CD8-positive, alpha-beta memory T cell (primary cell): ENCODE measurements at regions not wholly inside any gene's neighbourhood (a gene's known extent, or its start where the extent isn't known, plus 50 kb on each side); places are given as distances from the start of the nearest gene placed in this dataset.

Experiments
- CTCF ChIA-PET: fragments of 350-600 bp; sonication (Branson Sonifier 250); formaldehyde crosslinking; loops from one replicate; lab custom pipeline; 2021; ENCODE audit warnings: antibody characterized with exemption; lab: Charles Lee
- POLR2A ChIA-PET: fragments of 350-600 bp; sonication (Branson Sonifier 250); formaldehyde crosslinking; loops from one replicate; lab custom pipeline; 2021; ENCODE audit warnings: antibody characterized with exemption; lab: Charles Lee
- DNase-seq, 5 donors: peaks; one replicate each; pipeline versions ENCODE4 v3.0.0 to v3.0.0-alpha.2; 2020 to 2022; ENCODE audit warnings: mixed read lengths in 1 of 5
- H3K27ac ChIP-seq: one replicate; pipeline ENCODE4 v1.7.0; 2013; ENCODE audit warnings: low read depth, mild to moderate bottlenecking, low read length, moderate library complexity
- H3K27me3 ChIP-seq: 2 replicates; pipeline ENCODE4 v1.7.0; 2013; ENCODE audit warnings: low read length, mild to moderate bottlenecking; ENCODE audit not compliant: insufficient read depth, poor library complexity, severe bottlenecking
- H3K36me3 ChIP-seq: 2 replicates; pipeline ENCODE4 v1.7.0; 2013; ENCODE audit warnings: mild to moderate bottlenecking, low read length, moderate library complexity; ENCODE audit not compliant: insufficient read depth
- H3K4me1 ChIP-seq: 2 replicates; pipeline ENCODE4 v1.7.0; 2013; ENCODE audit warnings: mild to moderate bottlenecking, low read length, moderate library complexity; ENCODE audit not compliant: insufficient read depth
- H3K4me3 ChIP-seq: 2 replicates; pipeline ENCODE4 v1.7.0; 2013; ENCODE audit warnings: mild to moderate bottlenecking, low read length
- H3K9me3 ChIP-seq: 2 replicates; pipeline ENCODE4 v1.7.0; 2013; ENCODE audit warnings: mild to moderate bottlenecking, low read length
- H3K27ac Mint-ChIP-seq, 8 donors: one replicate each; pipeline ENCODE4 v1.8.0; 2020 to 2021; ENCODE audit warnings: mixed read lengths in 8 of 8, mild to moderate bottlenecking in 6 of 8, inconsistent platforms in 3 of 8, moderate library complexity in 3 of 8
- H3K27me3 Mint-ChIP-seq, 2 donors: one replicate each; pipeline ENCODE4 v1.8.0; 2020 to 2021; ENCODE audit warnings: mixed read lengths in 2 of 2, mild to moderate bottlenecking in 1 of 2, moderate library complexity in 1 of 2
- H3K36me3 Mint-ChIP-seq, 3 donors: one replicate each; pipeline ENCODE4 v1.8.0; 2020 to 2021; ENCODE audit warnings: mixed read lengths in 3 of 3, inconsistent platforms in 1 of 3, mild to moderate bottlenecking in 1 of 3
- H3K4me1 Mint-ChIP-seq, 3 donors: one replicate each; pipeline ENCODE4 v1.8.0; 2020 to 2021; ENCODE audit warnings: mixed read lengths in 3 of 3, inconsistent platforms in 1 of 3, mild to moderate bottlenecking in 1 of 3
- H3K4me3 Mint-ChIP-seq, 7 donors: one replicate each; pipeline ENCODE4 v1.8.0; 2020 to 2021; ENCODE audit warnings: mixed read lengths in 7 of 7, mild to moderate bottlenecking in 6 of 7, moderate library complexity in 4 of 7, inconsistent platforms in 2 of 7
- H3K9me3 Mint-ChIP-seq, 5 donors: one replicate each; pipeline ENCODE4 v1.8.0; 2020 to 2022; ENCODE audit warnings: mixed read lengths in 5 of 5, mild to moderate bottlenecking in 3 of 5, moderate library complexity in 2 of 5, inconsistent platforms in 1 of 5

GRCh38 chr2:236943841-236944513, 141.7 kb upstream of the COPS8 start:
- Mint-ChIP-seq H3K4me3 (no peak overlapping the region), H3K4me1 (no peaks in the 10 kb centered on the region), H3K27ac (no peak overlapping the region), H3K9me3 (no peaks in the 10 kb centered on the region), H3K36me3 (no peaks in the 10 kb centered on the region), H3K27me3 (peaks cover 4 to 6% of the 10 kb centered on the region in 2 donors)
- no peaks in the 10 kb centered on the region for H3K27me3 ChIP-seq
- POLR2A ChIA-PET = no interaction called here
- H3K9me3 ChIP-seq = no peaks in the 10 kb centered on the region
- no peak overlapping the region for H3K4me3 ChIP-seq
- no peak overlapping the region for H3K27ac ChIP-seq
- no peak for DNase-seq
- H3K36me3 ChIP-seq = no peaks in the 10 kb centered on the region
- CTCF ChIA-PET = no interaction called here
- no peaks in the 10 kb centered on the region for H3K4me1 ChIP-seq

DNA sequence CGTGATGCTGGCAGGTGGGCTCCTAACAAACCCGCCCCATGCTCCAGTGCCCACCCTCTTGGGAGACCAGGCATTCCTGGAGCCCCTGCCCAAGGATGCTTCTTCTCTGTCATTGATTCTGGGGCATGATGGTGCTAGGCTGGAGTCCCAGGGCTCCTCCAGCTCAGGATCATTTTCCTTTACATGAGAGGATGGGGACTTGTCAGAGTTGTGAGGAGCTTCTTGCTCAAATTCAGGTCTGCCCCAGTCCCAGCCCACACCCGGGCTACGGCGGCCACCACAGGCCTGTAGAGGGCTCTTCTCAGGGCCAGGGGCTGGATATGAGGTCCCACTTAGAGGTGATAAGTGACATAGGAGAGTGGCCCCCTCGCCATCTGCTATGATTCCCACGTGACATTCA, 141.1 kb upstream of the COPS8 start:
- Histone ChIP-seq H3K27ac (no peak overlapping the region), H3K4me1 (no peaks in the 10 kb centered on the region), H3K4me3 (no peak overlapping the region), H3K27me3 (no peaks in the 10 kb centered on the region), H3K36me3 (no peaks in the 10 kb centered on the region), H3K9me3 (no peaks in the 10 kb centered on the region)
- Mint-ChIP-seq H3K9me3 (no peaks in the 10 kb centered on the region), H3K4me1 (no peaks in the 10 kb centered on the region), H3K4me3 (no peak overlapping the region), H3K36me3 (no peaks in the 10 kb centered on the region), H3K27ac (no peak overlapping the region), H3K27me3 (peaks cover 4 to 8% of the 10 kb centered on the region in 2 donors)
- DNase-seq = no peak
- ChIA-PET CTCF (no interaction called here), POLR2A (no interaction called here)

- H3K27ac Mint-ChIP-seq = peak overlapping the region in 1 of 8 donors; percentile 57
- Histone ChIP-seq H3K4me1 (no peaks in the 10 kb centered on the region), H3K27ac (no peak overlapping the region), H3K36me3 (no peaks in the 10 kb centered on the region), H3K4me3 (no peak overlapping the region), H3K27me3 (no peaks in the 10 kb centered on the region), H3K9me3 (no peaks in the 10 kb centered on the region)
- no peak for DNase-seq
- no peaks in the 10 kb centered on the region for H3K36me3 Mint-ChIP-seq
- no peaks in the 10 kb centered on the region for H3K9me3 Mint-ChIP-seq
- H3K4me3 Mint-ChIP-seq = no peak overlapping the region
- ChIA-PET CTCF (no interaction called here), POLR2A (no interaction called here)
- H3K27me3 Mint-ChIP-seq = peaks cover 4 to 11% of the 10 kb centered on the region in 2 donors
- no peaks in the 10 kb centered on the region for H3K4me1 Mint-ChIP-seq
Measured at GRCh38 chr2:236945431-236946016, 140.2 kb upstream of the COPS8 start.

- POLR2A ChIA-PET = no interaction called here
Measured at GRCh38 chr2:236946871-236947270, 138.8 kb upstream of the COPS8 start.

DNA sequence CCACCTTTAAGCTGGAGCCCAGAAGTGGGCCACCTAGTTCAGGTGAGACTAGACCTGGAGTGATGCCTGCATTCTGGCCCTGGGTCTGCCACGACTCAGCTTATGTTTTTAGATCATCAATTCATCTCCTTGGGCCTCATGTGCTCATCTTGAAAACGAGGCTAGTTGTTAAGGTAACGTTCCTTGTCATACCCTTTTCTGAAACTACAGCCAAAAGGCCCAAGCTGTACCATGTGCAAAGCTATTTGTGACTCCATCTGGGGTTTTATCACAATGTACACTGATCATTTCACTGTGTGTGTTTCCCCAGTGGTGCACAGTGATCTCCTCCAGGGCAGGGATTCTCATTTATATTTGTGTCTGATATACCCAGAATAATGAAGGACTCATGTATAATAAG, 138.4 kb upstream of the COPS8 start:
- no peak overlapping the region for H3K27ac ChIP-seq
- ChIA-PET CTCF (no interaction called here), POLR2A (no interaction called here)
- H3K27me3 Mint-ChIP-seq = peaks cover 4 to 11% of the 10 kb centered on the region in 2 donors
- H3K27ac Mint-ChIP-seq = no peak overlapping the region
- no peak for DNase-seq
- H3K4me1 Mint-ChIP-seq = no peaks in the 10 kb centered on the region
- H3K9me3 ChIP-seq = no peaks in the 10 kb centered on the region
- H3K4me3 Mint-ChIP-seq = no peak overlapping the region
- no peaks in the 10 kb centered on the region for H3K4me1 ChIP-seq
- H3K4me3 ChIP-seq = no peak overlapping the region
- H3K9me3 Mint-ChIP-seq = peaks cover 0 to 6% (median 0%) of the 10 kb centered on the region in 5 donors
- no peaks in the 10 kb centered on the region for H3K36me3 Mint-ChIP-seq
- no peaks in the 10 kb centered on the region for H3K27me3 ChIP-seq
- H3K36me3 ChIP-seq = no peaks in the 10 kb centered on the region

More at GRCh38 chr2:236946871-236947270, 138.8 kb upstream of the COPS8 start:
- Histone ChIP-seq H3K36me3 (no peaks in the 10 kb centered on the region), H3K4me1 (no peaks in the 10 kb centered on the region), H3K27me3 (no peaks in the 10 kb centered on the region), H3K4me3 (no peak overlapping the region), H3K27ac (no peak overlapping the region), H3K9me3 (no peaks in the 10 kb centered on the region)
- CTCF ChIA-PET = no interaction called here
- Mint-ChIP-seq H3K27me3 (peaks cover 4 to 11% of the 10 kb centered on the region in 2 donors), H3K4me1 (no peaks in the 10 kb centered on the region), H3K27ac (no peak overlapping the region), H3K4me3 (no peak overlapping the region), H3K36me3 (no peaks in the 10 kb centered on the region), H3K9me3 (peaks cover 0 to 5% (median 0%) of the 10 kb centered on the region in 5 donors)
- no peak for DNase-seq

- POLR2A ChIA-PET = no interaction called here
- DNase-seq = no peak
- H3K4me1 Mint-ChIP-seq = no peaks in the 10 kb centered on the region
- H3K27me3 ChIP-seq = no peaks in the 10 kb centered on the region
- H3K27ac ChIP-seq = no peak overlapping the region
- H3K9me3 ChIP-seq = no peaks in the 10 kb centered on the region
- peaks cover 4 to 11% of the 10 kb centered on the region in 2 donors for H3K27me3 Mint-ChIP-seq
- CTCF ChIA-PET = no interaction called here
- peaks cover 0 to 6% (median 0%) of the 10 kb centered on the region in 5 donors for H3K9me3 Mint-ChIP-seq
- H3K36me3 Mint-ChIP-seq = no peaks in the 10 kb centered on the region
- no peak overlapping the region for H3K27ac Mint-ChIP-seq
- no peak overlapping the region for H3K4me3 ChIP-seq
- H3K4me1 ChIP-seq = no peaks in the 10 kb centered on the region
- H3K4me3 Mint-ChIP-seq = no peak overlapping the region
- no peaks in the 10 kb centered on the region for H3K36me3 ChIP-seq
Measured at GRCh38 chr2:236947896-236948295, 137.8 kb upstream of the COPS8 start.

- H3K9me3 Mint-ChIP-seq = peaks cover 0 to 6% (median 0%) of the 10 kb centered on the region in 5 donors
- CTCF ChIA-PET = no interaction called here
- H3K36me3 Mint-ChIP-seq = no peaks in the 10 kb centered on the region
- Histone ChIP-seq H3K36me3 (no peaks in the 10 kb centered on the region), H3K4me3 (no peak overlapping the region), H3K9me3 (no peaks in the 10 kb centered on the region), H3K4me1 (no peaks in the 10 kb centered on the region), H3K27ac (no peak overlapping the region), H3K27me3 (peaks cover 2% of the 10 kb centered on the region)
- POLR2A ChIA-PET = no interaction called here
- no peak for DNase-seq
- H3K4me3 Mint-ChIP-seq = no peak overlapping the region
- no peaks in the 10 kb centered on the region for H3K4me1 Mint-ChIP-seq
- no peak overlapping the region for H3K27ac Mint-ChIP-seq
- peaks cover 5% of the 10 kb centered on the region in 2 donors for H3K27me3 Mint-ChIP-seq
Measured at GRCh38 chr2:236949089-236949905, 136.4 kb upstream of the COPS8 start.

- CTCF ChIA-PET = no interaction called here
- peaks cover 3% of the 10 kb centered on the region for H3K27me3 ChIP-seq
- no peaks in the 10 kb centered on the region for H3K36me3 Mint-ChIP-seq
- DNase-seq = no peak
- H3K4me1 Mint-ChIP-seq = peaks cover 0 to 6% (median 0%) of the 10 kb centered on the region in 3 donors
- H3K27ac Mint-ChIP-seq = no peak overlapping the region
- peaks cover 0 to 6% (median 0%) of the 10 kb centered on the region in 5 donors for H3K9me3 Mint-ChIP-seq
- H3K4me1 ChIP-seq = no peaks in the 10 kb centered on the region
- no peaks in the 10 kb centered on the region for H3K36me3 ChIP-seq
- H3K27me3 Mint-ChIP-seq = peaks cover 5 to 20% of the 10 kb centered on the region in 2 donors
- H3K9me3 ChIP-seq = no peaks in the 10 kb centered on the region
- H3K4me3 ChIP-seq = no peak overlapping the region
- POLR2A ChIA-PET = no interaction called here
- H3K4me3 Mint-ChIP-seq = no peak overlapping the region
- H3K27ac ChIP-seq = no peak overlapping the region
Measured at GRCh38 chr2:236951830-236952475, 133.7 kb upstream of the COPS8 start.
